HG03432 (cell line): ENCODE measurements at regions not wholly inside any gene's neighbourhood (a gene's known extent, or its start where the extent isn't known, plus 50 kb on each side); places are given as distances from the start of the nearest gene placed in this dataset.
"Not testable (repeated sequence)": the region's sequence is repeated elsewhere in the genome, so short reads cannot be mapped to it uniquely, and the experiment has no call there.

Experiments used
- ATAC-seq: cut with Tn5 transposase; IDR thresholded peaks from one replicate; pipeline ENCODE4 v1.9.1; 2021; ENCODE audit warnings: mild to moderate bottlenecking, moderate library complexity; ENCODE audit not compliant: unreplicated experiment

- ATAC-seq: no peak
Observed at GRCh38 chr4:164288578-164288977, 465.4 kb upstream of the SMIM31 start.

GRCh38 chr4:164293203-164293602, 460.7 kb upstream of the SMIM31 start:
- ATAC-seq: no peak

GRCh38 chr4:164293743-164294142, 460.2 kb upstream of the SMIM31 start:
- no peak for ATAC-seq

GRCh38 chr4:164301430-164301829, 452.5 kb upstream of the SMIM31 start:
- no peak for ATAC-seq

GRCh38 chr4:164304101-164304639, 449.8 kb upstream of the SMIM31 start:
- ATAC-seq: peak; percentile 87

- ATAC-seq: no peak
Observed at GRCh38 chr4:164304861-164305260, 449.1 kb upstream of the SMIM31 start.

GRCh38 chr4:164307262-164307661, 446.7 kb upstream of the SMIM31 start:
- ATAC-seq: no peak

GRCh38 chr4:164312671-164313070, 441.3 kb upstream of the SMIM31 start:
- no peak for ATAC-seq

GRCh38 chr4:164313853-164314252, 440.1 kb upstream of the SMIM31 start:
- ATAC-seq: no peak

GRCh38 chr4:164318350-164318749, 435.6 kb upstream of the SMIM31 start:
- no peak for ATAC-seq

- ATAC-seq: no peak
Observed at GRCh38 chr4:164319688-164320087, 434.2 kb upstream of the SMIM31 start.

- ATAC-seq: no peak
Observed at GRCh38 chr4:164320847-164321246, 433.1 kb upstream of the SMIM31 start.

GRCh38 chr4:164326056-164326455, 427.9 kb upstream of the SMIM31 start:
- no peak for ATAC-seq

GRCh38 chr4:164337219-164337944, 416.5 kb upstream of the SMIM31 start:
- no peak for ATAC-seq

GRCh38 chr4:164343472-164343976, 410.4 kb upstream of the SMIM31 start:
- ATAC-seq: no peak

GRCh38 chr4:164345756-164346155, 408.2 kb upstream of the SMIM31 start:
- ATAC-seq: no peak

GRCh38 chr4:164350061-164350460, 403.9 kb upstream of the SMIM31 start:
- ATAC-seq: no peak

- ATAC-seq: not testable (repeated sequence)
Observed at GRCh38 chr4:164350716-164351115, 403.2 kb upstream of the SMIM31 start.

- ATAC-seq: peak; percentile 45
Observed at GRCh38 chr4:164357957-164358356, 396.0 kb upstream of the SMIM31 start.

- peak; percentile 33 for ATAC-seq
Observed at GRCh38 chr4:164358400-164358799, 395.5 kb upstream of the SMIM31 start.

GRCh38 chr4:164359881-164360280, 394.1 kb upstream of the SMIM31 start:
- no peak for ATAC-seq

GRCh38 chr4:164368894-164369293, 385.0 kb upstream of the SMIM31 start:
- no peak for ATAC-seq

- no peak for ATAC-seq
Observed at GRCh38 chr4:164373021-164373420, 380.9 kb upstream of the SMIM31 start.
